Activated naive CD8-positive, alpha-beta T cell treated with anti-CD3 and anti-CD28 coated beads, Interleukin-2, amount 10 ng/mL, durations not matched to agents 7 days and 5 days (primary cell): ENCODE measurements at regions not wholly inside any gene's neighbourhood (a gene's known extent, or its start where the extent isn't known, plus 50 kb on each side); places are given as distances from the start of the nearest gene placed in this dataset.

Source experiments
- ATAC-seq: fragments of 150-1000 bp; cut with Tn5 transposase; one replicate; pipeline ENCODE4 v1.10.0; 2021; ENCODE audit warnings: low read depth, moderate library complexity
- POLR2A ChIA-PET: fragments of 350-600 bp; sonication (Branson Sonifier 250); formaldehyde crosslinking; loops from one replicate; lab custom pipeline; 2021; ENCODE audit warnings: antibody characterized with exemption; lab: Charles Lee
- DNase-seq: peaks from one replicate; pipeline ENCODE4 v3.0.0; 2021
- H3K27ac Mint-ChIP-seq: one replicate; pipeline ENCODE4 v1.8.0; 2022; ENCODE audit warnings: mild to moderate bottlenecking, mixed read lengths
- H3K27me3 Mint-ChIP-seq: one replicate; pipeline ENCODE4 v1.8.0; 2022; ENCODE audit warnings: mild to moderate bottlenecking, moderate library complexity, mixed read lengths
- H3K36me3 Mint-ChIP-seq: one replicate; pipeline ENCODE4 v1.8.0; 2021; ENCODE audit warnings: mild to moderate bottlenecking, mixed read lengths
- H3K4me1 Mint-ChIP-seq: one replicate; pipeline ENCODE4 v1.8.0; 2021; ENCODE audit warnings: mixed read lengths
- H3K4me3 Mint-ChIP-seq: one replicate; pipeline ENCODE4 v1.8.0; 2022; ENCODE audit warnings: mild to moderate bottlenecking, moderate library complexity, mixed read lengths
- H3K9me3 Mint-ChIP-seq: one replicate; pipeline ENCODE4 v1.8.0; 2021; ENCODE audit warnings: mixed read lengths

GRCh38 chr15:46703871-46704637 is 1013.3 kb upstream of the SEMA6D start:
- H3K36me3 Mint-ChIP-seq: no peaks in the 10 kb centered on the region
- no peak overlapping the region for H3K4me3 Mint-ChIP-seq
- no peaks in the 10 kb centered on the region for H3K27me3 Mint-ChIP-seq
- no peaks in the 10 kb centered on the region for H3K4me1 Mint-ChIP-seq
- H3K9me3 Mint-ChIP-seq: peaks cover 15% of the 10 kb centered on the region
- ATAC-seq: no peak
- no peak for DNase-seq
- POLR2A ChIA-PET: no interaction called here
- no peak overlapping the region for H3K27ac Mint-ChIP-seq

GRCh38 chr15:46707452-46707851 is 1009.9 kb upstream of the SEMA6D start:
- H3K4me1 Mint-ChIP-seq: no peaks in the 10 kb centered on the region
- POLR2A ChIA-PET: no interaction called here
- no peak overlapping the region for H3K27ac Mint-ChIP-seq
- H3K4me3 Mint-ChIP-seq: no peak overlapping the region
- H3K27me3 Mint-ChIP-seq: no peaks in the 10 kb centered on the region
- H3K36me3 Mint-ChIP-seq: no peaks in the 10 kb centered on the region
- no peak for DNase-seq
- ATAC-seq: no peak
- H3K9me3 Mint-ChIP-seq: peaks cover 15% of the 10 kb centered on the region

- Mint-ChIP-seq H3K27ac (no peak overlapping the region), H3K4me1 (no peaks in the 10 kb centered on the region), H3K4me3 (no peak overlapping the region), H3K36me3 (no peaks in the 10 kb centered on the region), H3K27me3 (no peaks in the 10 kb centered on the region), H3K9me3 (peaks cover 15% of the 10 kb centered on the region)
- DNase-seq (no peak), ATAC-seq (no peak)
- POLR2A ChIA-PET: no interaction called here
These were observed 1009.1 kb upstream of the SEMA6D start for GRCh38 chr15:46708226-46708625.

- Mint-ChIP-seq H3K36me3 (no peaks in the 10 kb centered on the region), H3K4me3 (no peak overlapping the region), H3K27ac (no peak overlapping the region), H3K27me3 (no peaks in the 10 kb centered on the region), H3K4me1 (no peaks in the 10 kb centered on the region), H3K9me3 (peaks cover 11% of the 10 kb centered on the region)
- ATAC-seq (no peak), DNase-seq (no peak)
- POLR2A ChIA-PET: no interaction called here
These were observed 1007.7 kb upstream of the SEMA6D start for GRCh38 chr15:46709460-46710083.

GRCh38 chr15:46710401-46710960 is 1006.8 kb upstream of the SEMA6D start:
- no peak overlapping the region for H3K4me3 Mint-ChIP-seq
- POLR2A ChIA-PET: no interaction called here
- peaks cover 7% of the 10 kb centered on the region for H3K9me3 Mint-ChIP-seq
- H3K36me3 Mint-ChIP-seq: no peaks in the 10 kb centered on the region
- no peaks in the 10 kb centered on the region for H3K4me1 Mint-ChIP-seq
- DNase-seq: no peak
- no peak for ATAC-seq
- no peak overlapping the region for H3K27ac Mint-ChIP-seq
- H3K27me3 Mint-ChIP-seq: no peaks in the 10 kb centered on the region

- no peaks in the 10 kb centered on the region for H3K27me3 Mint-ChIP-seq
- no peak for ATAC-seq
- no peaks in the 10 kb centered on the region for H3K36me3 Mint-ChIP-seq
- no peak overlapping the region for H3K27ac Mint-ChIP-seq
- POLR2A ChIA-PET: no interaction called here
- peaks cover 4% of the 10 kb centered on the region for H3K9me3 Mint-ChIP-seq
- DNase-seq: no peak
- no peak overlapping the region for H3K4me3 Mint-ChIP-seq
- H3K4me1 Mint-ChIP-seq: no peaks in the 10 kb centered on the region
These were observed 1004.3 kb upstream of the SEMA6D start for GRCh38 chr15:46713045-46713444.

- Mint-ChIP-seq H3K9me3 (no peaks in the 10 kb centered on the region), H3K4me1 (no peaks in the 10 kb centered on the region), H3K36me3 (no peaks in the 10 kb centered on the region), H3K27me3 (no peaks in the 10 kb centered on the region), H3K27ac (no peak overlapping the region), H3K4me3 (no peak overlapping the region)
- no peak for ATAC-seq
- POLR2A ChIA-PET: no interaction called here
- DNase-seq: no peak
These were observed 1002.4 kb upstream of the SEMA6D start for GRCh38 chr15:46714950-46715349.

- H3K27ac Mint-ChIP-seq: no peak overlapping the region
- ATAC-seq (no peak), DNase-seq (no peak)
- no peaks in the 10 kb centered on the region for H3K27me3 Mint-ChIP-seq
- H3K9me3 Mint-ChIP-seq: peaks cover 9% of the 10 kb centered on the region
- H3K4me3 Mint-ChIP-seq: no peak overlapping the region
- no peaks in the 10 kb centered on the region for H3K36me3 Mint-ChIP-seq
- no peaks in the 10 kb centered on the region for H3K4me1 Mint-ChIP-seq
- POLR2A ChIA-PET: no interaction called here
These were observed 994.0 kb upstream of the SEMA6D start for GRCh38 chr15:46723308-46723707.

GRCh38 chr15:46732060-46732459 is 985.2 kb upstream of the SEMA6D start:
- DNase-seq: no peak
- no peaks in the 10 kb centered on the region for H3K27me3 Mint-ChIP-seq
- H3K9me3 Mint-ChIP-seq: peaks cover 7% of the 10 kb centered on the region
- H3K36me3 Mint-ChIP-seq: no peaks in the 10 kb centered on the region
- no peak overlapping the region for H3K4me3 Mint-ChIP-seq
- POLR2A ChIA-PET: no interaction called here
- no peaks in the 10 kb centered on the region for H3K4me1 Mint-ChIP-seq
- no peak overlapping the region for H3K27ac Mint-ChIP-seq
- no peak for ATAC-seq

- DNase-seq (no peak), ATAC-seq (no peak)
- POLR2A ChIA-PET: no interaction called here
- H3K27me3 Mint-ChIP-seq: no peaks in the 10 kb centered on the region
- H3K27ac Mint-ChIP-seq: no peak overlapping the region
- peaks cover 2% of the 10 kb centered on the region for H3K9me3 Mint-ChIP-seq
- no peaks in the 10 kb centered on the region for H3K4me1 Mint-ChIP-seq
- no peak overlapping the region for H3K4me3 Mint-ChIP-seq
- H3K36me3 Mint-ChIP-seq: no peaks in the 10 kb centered on the region
These were observed 982.2 kb upstream of the SEMA6D start for GRCh38 chr15:46735115-46735514.

GRCh38 chr15:46751303-46751702 is 966.0 kb upstream of the SEMA6D start:
- Mint-ChIP-seq H3K4me3 (no peak overlapping the region), H3K9me3 (peaks cover 13% of the 10 kb centered on the region), H3K27me3 (no peaks in the 10 kb centered on the region), H3K4me1 (no peaks in the 10 kb centered on the region), H3K27ac (no peak overlapping the region), H3K36me3 (no peaks in the 10 kb centered on the region)
- ATAC-seq (no peak), DNase-seq (no peak)
- POLR2A ChIA-PET: no interaction called here

- H3K27me3 Mint-ChIP-seq: no peaks in the 10 kb centered on the region
- peaks cover 13% of the 10 kb centered on the region for H3K9me3 Mint-ChIP-seq
- no peak for ATAC-seq
- no peaks in the 10 kb centered on the region for H3K36me3 Mint-ChIP-seq
- no peak overlapping the region for H3K27ac Mint-ChIP-seq
- POLR2A ChIA-PET: no interaction called here
- DNase-seq: no peak
- H3K4me3 Mint-ChIP-seq: no peak overlapping the region
- no peaks in the 10 kb centered on the region for H3K4me1 Mint-ChIP-seq
These were observed 963.4 kb upstream of the SEMA6D start for GRCh38 chr15:46753946-46754345.

GRCh38 chr15:46763091-46763490 is 954.2 kb upstream of the SEMA6D start:
- Mint-ChIP-seq H3K27me3 (no peaks in the 10 kb centered on the region), H3K27ac (no peak overlapping the region), H3K4me1 (no peaks in the 10 kb centered on the region), H3K36me3 (no peaks in the 10 kb centered on the region), H3K9me3 (peaks cover 1% of the 10 kb centered on the region), H3K4me3 (no peak overlapping the region)
- no peak for ATAC-seq
- POLR2A ChIA-PET: no interaction called here
- DNase-seq: no peak

GRCh38 chr15:46764851-46765250 is 952.5 kb upstream of the SEMA6D start:
- Mint-ChIP-seq H3K4me1 (no peaks in the 10 kb centered on the region), H3K9me3 (peaks cover 7% of the 10 kb centered on the region), H3K27ac (no peak overlapping the region), H3K4me3 (no peak overlapping the region), H3K36me3 (no peaks in the 10 kb centered on the region), H3K27me3 (no peaks in the 10 kb centered on the region)
- ATAC-seq: no peak
- POLR2A ChIA-PET: no interaction called here
- DNase-seq: no peak
